Left lung (tissue), 4 donors: ENCODE measurements at regions not wholly inside any gene's neighbourhood (a gene's known extent, or its start where the extent isn't known, plus 50 kb on each side); places are given as distances from the start of the nearest gene placed in this dataset.

Source experiments
- ATAC-seq: fragments of 200-7000 bp; cut with Tn5 transposase; one replicate; pipeline ENCODE4 v1.9.1; 2020; ENCODE audit warnings: moderate library complexity
- DNase-seq, 4 donors: peaks; one replicate each; pipeline ENCODE4 v3.0.0-alpha.2; 2013 to 2020
- H3K27ac ChIP-seq, 2 donors: fragments of 200-600 bp; sonication (generic) in 1 of 2; one replicate each; pipeline versions ENCODE4 v1.5.0 to v1.8.0; 2020 to 2021
- H3K27me3 ChIP-seq, 2 donors: fragments of 200-600 bp; sonication (generic) in 1 of 2; one replicate each; pipeline versions ENCODE4 v1.5.0 to v1.8.0; 2020 to 2021
- H3K36me3 ChIP-seq, 2 donors: fragments of 200-600 bp; sonication (generic) in 1 of 2; one replicate each; pipeline versions ENCODE4 v1.5.0 to v1.8.0; 2020 to 2021
- H3K4me1 ChIP-seq, 2 donors: fragments of 200-600 bp; one replicate each; pipeline ENCODE4 v1.8.0; 2021
- H3K4me3 ChIP-seq, 2 donors: fragments of 200-600 bp; sonication (generic) in 1 of 2; one replicate each; pipeline versions ENCODE4 v1.5.0 to v1.8.0; 2020 to 2021; ENCODE audit warnings: mild to moderate bottlenecking in 1 of 2
- H3K9me3 ChIP-seq, 2 donors: fragments of 200-600 bp; sonication (generic) in 1 of 2; one replicate each; pipeline versions ENCODE4 v1.5.0 to v1.8.0; 2020 to 2021
- CTCF ChIP-seq, 2 donors: fragments of 200-600 bp; sonication (generic) in 1 of 2; IDR thresholded peaks; one replicate each; pipeline versions ENCODE4 v1.5.0 to v1.8.0; 2021; ENCODE audit warnings: antibody characterized with exemption in 2 of 2
- intact Hi-C, 2 donors: fragments of 100-400 bp; cut with DNase I; formaldehyde crosslinking; loops; one replicate each; pipeline versions ENCODE4 v1.11.2 to v1.14.2; 2022
- donor health status: DM: no; HTN: yes; CAD: no.
- donor health status: DM: no; HTN: no; CAD: no.

GRCh38 chr2:239905884-239906654 is 119.1 kb downstream of the NDUFA10 start:
- TF ChIP-seq CTCF (IDR thresholded peaks at IDR 0.05), result no peak
- H3K9me3 ChIP-seq, result no peaks in the 10 kb centered on the region
- intact Hi-C loops, result no loop called here
- H3K27ac ChIP-seq, result no peak overlapping the region
- ATAC-seq (no peak), DNase-seq (peak in 1 of 4 donors; percentile 38)
- H3K36me3 ChIP-seq, result no peaks in the 10 kb centered on the region
- no peaks in the 10 kb centered on the region for H3K27me3 ChIP-seq
- H3K4me3 ChIP-seq, result no peak overlapping the region
- peaks cover 0 to 7% of the 10 kb centered on the region in 2 donors for H3K4me1 ChIP-seq

GRCh38 chr2:239905306-239905705 is 119.8 kb downstream of the NDUFA10 start:
- no peak for ATAC-seq
- Histone ChIP-seq H3K27me3 (no peaks in the 10 kb centered on the region), H3K27ac (no peak overlapping the region), H3K4me3 (no peak overlapping the region), H3K36me3 (no peaks in the 10 kb centered on the region), H3K9me3 (no peaks in the 10 kb centered on the region), H3K4me1 (no peaks in the 10 kb centered on the region)
- intact Hi-C loops, result no loop called here
- DNase-seq, result peak in 1 of 4 donors; percentile 68
- TF ChIP-seq CTCF (IDR thresholded peaks at IDR 0.05), result no peak

GRCh38 chr2:239904496-239904895 is 120.6 kb downstream of the NDUFA10 start:
- no peak for TF ChIP-seq CTCF (IDR thresholded peaks at IDR 0.05)
- DNase-seq, result peak in 1 of 4 donors; percentile 47
- H3K9me3 ChIP-seq, result no peaks in the 10 kb centered on the region
- no peak overlapping the region for H3K4me3 ChIP-seq
- intact Hi-C loops, result no loop called here
- ATAC-seq, result no peak
- no peak overlapping the region for H3K27ac ChIP-seq
- no peaks in the 10 kb centered on the region for H3K27me3 ChIP-seq
- H3K4me1 ChIP-seq, result no peaks in the 10 kb centered on the region
- no peaks in the 10 kb centered on the region for H3K36me3 ChIP-seq

GRCh38 chr2:239903803-239904202 is 121.3 kb downstream of the NDUFA10 start:
- no peak for DNase-seq
- H3K4me3 ChIP-seq, result no peak overlapping the region
- intact Hi-C loops, result no loop called here
- no peak for ATAC-seq
- H3K27me3 ChIP-seq, result no peaks in the 10 kb centered on the region
- TF ChIP-seq CTCF (IDR thresholded peaks at IDR 0.05), result no peak
- H3K4me1 ChIP-seq, result no peaks in the 10 kb centered on the region
- H3K27ac ChIP-seq, result no peak overlapping the region
- no peaks in the 10 kb centered on the region for H3K36me3 ChIP-seq
- no peaks in the 10 kb centered on the region for H3K9me3 ChIP-seq

- Histone ChIP-seq H3K27ac (no peak overlapping the region), H3K4me3 (no peak overlapping the region), H3K4me1 (no peaks in the 10 kb centered on the region), H3K27me3 (no peaks in the 10 kb centered on the region), H3K9me3 (no peaks in the 10 kb centered on the region), H3K36me3 (no peaks in the 10 kb centered on the region)
- no peak for DNase-seq
- no peak for TF ChIP-seq CTCF (IDR thresholded peaks at IDR 0.05)
- ATAC-seq, result no peak
- intact Hi-C loops, result no loop called here
Measured at GRCh38 chr2:239903210-239903609, 121.9 kb downstream of the NDUFA10 start.
